ENCODE measurements at regions not wholly inside any gene's neighbourhood (a gene's known extent, or its start where the extent isn't known, plus 50 kb on each side); places are given as distances from the start of the nearest gene placed in this dataset.
"Not testable (repeated sequence)": the region's sequence is repeated elsewhere in the genome, so short reads cannot be mapped to it uniquely, and the experiment has no call there.

- no peak for DNase-seq (ENCODE audit: insufficient read length, low spot score)
- FAIRE-seq = no peak
- TF ChIP-seq TAF1 (IDR thresholded peaks at IDR 0.05; ENCODE audit: low read depth, low read length) (no peak), POLR2A (IDR thresholded peaks at IDR 0.05; ENCODE audit: low read depth, low read length) (no peak), PAX5 (IDR thresholded peaks at IDR 0.05; ENCODE audit: insufficient read depth, low read length, severe bottlenecking) (no peak), SPI1 (IDR thresholded peaks at IDR 0.05; ENCODE audit: low read depth, low read length) (no peak), POLR2AphosphoS5 (IDR thresholded peaks at IDR 0.05; ENCODE audit: low read depth, low read length) (no peak), POU2F2 (IDR thresholded peaks at IDR 0.05; ENCODE audit: low read depth, low read length) (no peak)
These were observed 106.7 kb upstream of the KDM7A start for GRCh38 chr7:140283472-140283871.

- FAIRE-seq = no peak
- DNase-seq (ENCODE audit: insufficient read length, low spot score) = no peak
- TF ChIP-seq POLR2A (IDR thresholded peaks at IDR 0.05; ENCODE audit: low read depth, low read length) (no peak), TAF1 (IDR thresholded peaks at IDR 0.05; ENCODE audit: low read depth, low read length) (no peak), PAX5 (IDR thresholded peaks at IDR 0.05; ENCODE audit: insufficient read depth, low read length, severe bottlenecking) (no peak), POU2F2 (IDR thresholded peaks at IDR 0.05; ENCODE audit: low read depth, low read length) (no peak)
These were observed 105.2 kb upstream of the KDM7A start for GRCh38 chr7:140281960-140282359.

GRCh38 chr7:140281255-140281654 lies 104.5 kb upstream of the KDM7A start:
- DNase-seq (ENCODE audit: insufficient read length, low spot score) (no peak), FAIRE-seq (no peak)
- TF ChIP-seq POU2F2 (IDR thresholded peaks at IDR 0.05; ENCODE audit: low read depth, low read length) (no peak), TAF1 (IDR thresholded peaks at IDR 0.05; ENCODE audit: low read depth, low read length) (no peak), PAX5 (IDR thresholded peaks at IDR 0.05; ENCODE audit: insufficient read depth, low read length, severe bottlenecking) (no peak), SPI1 (IDR thresholded peaks at IDR 0.05; ENCODE audit: low read depth, low read length) (no peak), POLR2AphosphoS5 (IDR thresholded peaks at IDR 0.05; ENCODE audit: low read depth, low read length) (no peak), POLR2A (IDR thresholded peaks at IDR 0.05; ENCODE audit: low read depth, low read length) (no peak)

GRCh38 chr7:140276001-140276400 lies 99.2 kb upstream of the KDM7A start:
- FAIRE-seq = no peak
- TF ChIP-seq TAF1 (IDR thresholded peaks at IDR 0.05; ENCODE audit: low read depth, low read length) (no peak), POLR2AphosphoS5 (IDR thresholded peaks at IDR 0.05; ENCODE audit: low read depth, low read length) (no peak), POLR2A (IDR thresholded peaks at IDR 0.05; ENCODE audit: low read depth, low read length) (no peak), POU2F2 (IDR thresholded peaks at IDR 0.05; ENCODE audit: low read depth, low read length) (no peak), PAX5 (IDR thresholded peaks at IDR 0.05; ENCODE audit: insufficient read depth, low read length, severe bottlenecking) (no peak)

GRCh38 chr7:140275069-140275965 lies 98.5 kb upstream of the KDM7A start:
- no peak for TF ChIP-seq POU2F2 (IDR thresholded peaks at IDR 0.05; ENCODE audit: low read depth, low read length)
- TF ChIP-seq PAX5 (IDR thresholded peaks at IDR 0.05; ENCODE audit: insufficient read depth, low read length, severe bottlenecking) = no peak
- TF ChIP-seq POLR2AphosphoS5 (IDR thresholded peaks at IDR 0.05; ENCODE audit: low read depth, low read length) = no peak
- TF ChIP-seq TAF1 (IDR thresholded peaks at IDR 0.05; ENCODE audit: low read depth, low read length) = no peak
- TF ChIP-seq SPI1 (IDR thresholded peaks at IDR 0.05; ENCODE audit: low read depth, low read length) = no peak
- DNase-seq (ENCODE audit: insufficient read length, low spot score) (no peak), FAIRE-seq (no peak)

More at GRCh38 chr7:140276001-140276400, 99.2 kb upstream of the KDM7A start:
- no peak for DNase-seq (ENCODE audit: insufficient read length, low spot score)

- DNase-seq (ENCODE audit: insufficient read length, low spot score) = no peak
- TF ChIP-seq POU2F2 (IDR thresholded peaks at IDR 0.05; ENCODE audit: low read depth, low read length) (no peak), TAF1 (IDR thresholded peaks at IDR 0.05; ENCODE audit: low read depth, low read length) (no peak), SPI1 (IDR thresholded peaks at IDR 0.05; ENCODE audit: low read depth, low read length) (no peak), PAX5 (IDR thresholded peaks at IDR 0.05; ENCODE audit: insufficient read depth, low read length, severe bottlenecking) (no peak), POLR2A (IDR thresholded peaks at IDR 0.05; ENCODE audit: low read depth, low read length) (no peak), POLR2AphosphoS5 (IDR thresholded peaks at IDR 0.05; ENCODE audit: low read depth, low read length) (no peak)
- FAIRE-seq = no peak
These were observed 96.6 kb upstream of the KDM7A start for GRCh38 chr7:140273417-140273816.

- FAIRE-seq; DNase-seq (ENCODE audit: insufficient read length, low spot score): not testable (repeated sequence)
These were observed 94.8 kb upstream of the KDM7A start for GRCh38 chr7:140271643-140271968.

- no peak for TF ChIP-seq PAX5 (IDR thresholded peaks at IDR 0.05; ENCODE audit: insufficient read depth, low read length, severe bottlenecking)
- no peak for TF ChIP-seq TAF1 (IDR thresholded peaks at IDR 0.05; ENCODE audit: low read depth, low read length)
- TF ChIP-seq POLR2A (IDR thresholded peaks at IDR 0.05; ENCODE audit: low read depth, low read length) = no peak
- TF ChIP-seq POU2F2 (IDR thresholded peaks at IDR 0.05; ENCODE audit: low read depth, low read length) = no peak
- TF ChIP-seq POLR2AphosphoS5 (IDR thresholded peaks at IDR 0.05; ENCODE audit: low read depth, low read length) = no peak
- TF ChIP-seq SPI1 (IDR thresholded peaks at IDR 0.05; ENCODE audit: low read depth, low read length) = no peak
- FAIRE-seq (no peak), DNase-seq (ENCODE audit: insufficient read length, low spot score) (no peak)
These were observed 92.3 kb upstream of the KDM7A start for GRCh38 chr7:140269004-140269638.

GRCh38 chr7:140267381-140268226 lies 90.8 kb upstream of the KDM7A start:
- DNase-seq (ENCODE audit: insufficient read length, low spot score) (no peak), FAIRE-seq (no peak)
- TF ChIP-seq POLR2AphosphoS5 (IDR thresholded peaks at IDR 0.05; ENCODE audit: low read depth, low read length) (no peak), POLR2A (IDR thresholded peaks at IDR 0.05; ENCODE audit: low read depth, low read length) (no peak), PAX5 (IDR thresholded peaks at IDR 0.05; ENCODE audit: insufficient read depth, low read length, severe bottlenecking) (no peak), POU2F2 (IDR thresholded peaks at IDR 0.05; ENCODE audit: low read depth, low read length) (no peak), SPI1 (IDR thresholded peaks at IDR 0.05; ENCODE audit: low read depth, low read length) (no peak), TAF1 (IDR thresholded peaks at IDR 0.05; ENCODE audit: low read depth, low read length) (no peak)
